ENCODE measurements at regions not wholly inside any gene's neighbourhood (a gene's known extent, or its start where the extent isn't known, plus 50 kb on each side); places are given as distances from the start of the nearest gene placed in this dataset.

DNA sequence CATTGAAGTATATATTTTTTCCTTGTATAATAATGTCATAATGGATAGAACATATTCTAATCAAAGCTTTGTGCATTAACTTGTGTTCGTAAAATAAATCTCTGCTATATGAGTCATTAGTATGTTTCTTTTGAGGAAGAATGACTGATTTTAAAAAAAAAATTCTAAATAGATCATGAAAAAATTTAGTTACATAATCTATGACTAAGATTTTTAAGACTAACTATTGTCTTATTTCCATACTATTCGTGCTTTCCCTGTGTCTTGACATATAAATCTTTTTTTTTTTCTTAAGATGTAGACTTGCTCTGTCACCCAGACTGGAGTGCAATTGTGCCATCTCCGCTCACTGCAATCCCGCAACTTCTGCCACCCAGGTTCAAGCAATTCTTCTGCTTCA is 226.1 kb downstream of the DSEL start:
- Mint-ChIP-seq H3K27ac (no peak overlapping the region), H3K4me1 (no peaks in the 10 kb centered on the region), H3K36me3 (no peaks in the 10 kb centered on the region), H3K27me3 (peaks cover 0 to 4% (median 0%) of the 10 kb centered on the region in 5 donors), H3K4me3 (no peak overlapping the region), H3K9me3 (peaks cover 0 to 8% (median 1%) of the 10 kb centered on the region in 11 donors)
- Histone ChIP-seq H3K36me3 (ENCODE audit: control insufficient read depth in 2 of 3, insufficient read depth in 3 of 3, low read length in 3 of 3) (no peaks in the 10 kb centered on the region), H3K4me1 (ENCODE audit: control insufficient read depth in 2 of 2, insufficient read depth in 2 of 2, low read length in 2 of 2) (no peaks in the 10 kb centered on the region), H3K4me3 (ENCODE audit: low read length) (no peak overlapping the region), H3K27ac (ENCODE audit: low read depth, low read length) (no peak overlapping the region), H3K27me3 (ENCODE audit: control insufficient read depth in 2 of 2, insufficient read depth in 2 of 2, low read length in 2 of 2) (no peaks in the 10 kb centered on the region), H3K9me3 (ENCODE audit: control insufficient read depth in 2 of 3, low read length in 3 of 3) (no peaks in the 10 kb centered on the region)
- ChIA-PET POLR2A (no interaction called here), CTCF (no interaction called here)
- DNase-seq (no peak), ATAC-seq (no peak)
- intact Hi-C loops (cut with micrococcal nuclease) = no loop called here

DNA sequence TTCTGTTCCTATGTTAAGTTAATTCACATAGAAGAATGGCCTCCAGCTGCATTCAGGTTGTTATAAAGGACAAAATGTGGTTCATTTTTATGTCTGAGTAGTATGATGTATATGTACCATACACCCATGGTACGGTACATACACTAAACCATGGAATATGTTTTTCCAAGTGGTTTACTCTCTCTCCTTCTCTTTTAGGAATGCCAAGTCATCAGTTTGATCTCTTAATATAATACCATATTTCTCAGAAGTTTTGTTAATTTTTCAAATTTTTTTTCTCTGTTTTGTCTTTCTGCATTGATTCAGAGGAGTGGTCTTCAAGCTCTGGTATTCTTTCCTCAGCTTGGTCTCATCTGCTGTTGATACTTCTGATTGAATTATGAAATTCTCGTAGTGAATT is 230.9 kb downstream of the DSEL start:
- no peaks in the 10 kb centered on the region for H3K36me3 ChIP-seq (ENCODE audit: control insufficient read depth in 2 of 3, insufficient read depth in 3 of 3, low read length in 3 of 3)
- no peak overlapping the region for H3K27ac Mint-ChIP-seq
- H3K27me3 Mint-ChIP-seq = peaks cover 0 to 5% (median 0%) of the 10 kb centered on the region in 5 donors
- no peak for ATAC-seq
- H3K9me3 Mint-ChIP-seq = no peaks in the 10 kb centered on the region
- H3K4me3 ChIP-seq (ENCODE audit: low read length) = no peak overlapping the region
- no peaks in the 10 kb centered on the region for H3K27me3 ChIP-seq (ENCODE audit: control insufficient read depth in 2 of 2, insufficient read depth in 2 of 2, low read length in 2 of 2)
- CTCF ChIA-PET = interaction anchor here (0.6 kb wide), 1 partner anchor 20 kb away, joined by 3 read pairs; no protein-coding TSS in a partner anchor
- no peaks in the 10 kb centered on the region for H3K9me3 ChIP-seq (ENCODE audit: control insufficient read depth in 2 of 3, low read length in 3 of 3)
- no peak overlapping the region for H3K4me3 Mint-ChIP-seq
- no peaks in the 10 kb centered on the region for H3K4me1 Mint-ChIP-seq
- POLR2A ChIA-PET = no interaction called here
- no peaks in the 10 kb centered on the region for H3K4me1 ChIP-seq (ENCODE audit: control insufficient read depth in 2 of 2, insufficient read depth in 2 of 2, low read length in 2 of 2)
- intact Hi-C loops (cut with micrococcal nuclease) = no loop called here
- no peak for DNase-seq
- H3K27ac ChIP-seq (ENCODE audit: low read depth, low read length) = no peak overlapping the region
- H3K36me3 Mint-ChIP-seq = no peaks in the 10 kb centered on the region

DNA sequence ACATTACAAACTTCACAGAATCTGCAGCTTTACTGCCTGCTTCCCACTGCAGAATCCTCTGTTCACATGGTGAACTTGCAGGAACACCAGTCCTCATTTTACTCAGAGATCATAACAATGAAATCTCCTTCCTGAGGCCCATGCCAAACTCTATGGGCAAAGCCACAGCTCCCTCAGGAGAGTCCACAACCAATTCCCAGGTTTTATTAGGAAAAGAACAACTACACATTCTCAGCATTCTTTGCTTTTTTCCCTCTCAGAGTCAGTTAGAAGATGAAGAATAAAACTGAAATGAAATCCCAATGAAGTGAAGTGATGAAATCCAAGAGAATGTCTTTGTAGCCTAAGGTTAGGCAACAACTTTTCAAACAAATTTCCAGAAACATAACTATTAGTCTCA is 233.7 kb downstream of the DSEL start:
- intact Hi-C loops (cut with micrococcal nuclease) = no loop called here
- Histone ChIP-seq H3K36me3 (ENCODE audit: control insufficient read depth in 2 of 3, insufficient read depth in 3 of 3, low read length in 3 of 3) (no peaks in the 10 kb centered on the region), H3K9me3 (ENCODE audit: control insufficient read depth in 2 of 3, low read length in 3 of 3) (no peaks in the 10 kb centered on the region), H3K4me1 (ENCODE audit: control insufficient read depth in 2 of 2, insufficient read depth in 2 of 2, low read length in 2 of 2) (no peaks in the 10 kb centered on the region), H3K4me3 (ENCODE audit: low read length) (no peak overlapping the region), H3K27me3 (ENCODE audit: control insufficient read depth in 2 of 2, insufficient read depth in 2 of 2, low read length in 2 of 2) (no peaks in the 10 kb centered on the region), H3K27ac (ENCODE audit: low read depth, low read length) (no peak overlapping the region)
- Mint-ChIP-seq H3K36me3 (no peaks in the 10 kb centered on the region), H3K9me3 (no peaks in the 10 kb centered on the region), H3K4me1 (no peaks in the 10 kb centered on the region), H3K4me3 (no peak overlapping the region), H3K27ac (no peak overlapping the region), H3K27me3 (peaks cover 0 to 5% (median 0%) of the 10 kb centered on the region in 5 donors)
- ATAC-seq = no peak
- DNase-seq = no peak
- ChIA-PET POLR2A (no interaction called here), CTCF (no interaction called here)

DNA sequence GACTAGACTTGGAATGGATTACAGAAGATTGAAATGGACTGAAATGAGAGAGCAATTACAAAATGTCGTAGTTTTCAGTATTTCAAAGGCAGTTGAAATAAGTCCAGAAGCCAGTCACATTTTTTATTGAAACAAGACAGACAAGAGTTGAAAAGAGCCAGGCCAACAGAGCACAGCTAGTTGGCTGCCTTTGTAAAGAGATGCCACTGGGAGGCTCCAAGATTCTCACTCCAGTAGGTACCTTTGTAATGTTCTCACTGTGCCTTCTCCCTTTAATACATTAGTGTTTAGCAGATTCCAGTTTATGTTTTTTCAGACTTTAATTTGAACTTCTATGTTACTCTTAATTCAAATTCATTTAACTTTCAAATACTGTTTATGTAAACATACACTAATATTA is 234.8 kb downstream of the DSEL start:
- H3K9me3 ChIP-seq (ENCODE audit: control insufficient read depth in 2 of 3, low read length in 3 of 3) = no peaks in the 10 kb centered on the region
- no peak overlapping the region for H3K4me3 ChIP-seq (ENCODE audit: low read length)
- DNase-seq = no peak
- Mint-ChIP-seq H3K27me3 (peaks cover 0 to 10% (median under 1%) of the 10 kb centered on the region in 5 donors), H3K4me1 (no peaks in the 10 kb centered on the region), H3K27ac (no peak overlapping the region), H3K4me3 (no peak overlapping the region), H3K9me3 (no peaks in the 10 kb centered on the region), H3K36me3 (no peaks in the 10 kb centered on the region)
- no peak overlapping the region for H3K27ac ChIP-seq (ENCODE audit: low read depth, low read length)
- POLR2A ChIA-PET = no interaction called here
- no peak for ATAC-seq
- H3K27me3 ChIP-seq (ENCODE audit: control insufficient read depth in 2 of 2, insufficient read depth in 2 of 2, low read length in 2 of 2) = no peaks in the 10 kb centered on the region
- no peaks in the 10 kb centered on the region for H3K4me1 ChIP-seq (ENCODE audit: control insufficient read depth in 2 of 2, insufficient read depth in 2 of 2, low read length in 2 of 2)
- CTCF ChIA-PET = no interaction called here
- H3K36me3 ChIP-seq (ENCODE audit: control insufficient read depth in 2 of 3, insufficient read depth in 3 of 3, low read length in 3 of 3) = no peaks in the 10 kb centered on the region
- intact Hi-C loops (cut with micrococcal nuclease) = no loop called here

DNA sequence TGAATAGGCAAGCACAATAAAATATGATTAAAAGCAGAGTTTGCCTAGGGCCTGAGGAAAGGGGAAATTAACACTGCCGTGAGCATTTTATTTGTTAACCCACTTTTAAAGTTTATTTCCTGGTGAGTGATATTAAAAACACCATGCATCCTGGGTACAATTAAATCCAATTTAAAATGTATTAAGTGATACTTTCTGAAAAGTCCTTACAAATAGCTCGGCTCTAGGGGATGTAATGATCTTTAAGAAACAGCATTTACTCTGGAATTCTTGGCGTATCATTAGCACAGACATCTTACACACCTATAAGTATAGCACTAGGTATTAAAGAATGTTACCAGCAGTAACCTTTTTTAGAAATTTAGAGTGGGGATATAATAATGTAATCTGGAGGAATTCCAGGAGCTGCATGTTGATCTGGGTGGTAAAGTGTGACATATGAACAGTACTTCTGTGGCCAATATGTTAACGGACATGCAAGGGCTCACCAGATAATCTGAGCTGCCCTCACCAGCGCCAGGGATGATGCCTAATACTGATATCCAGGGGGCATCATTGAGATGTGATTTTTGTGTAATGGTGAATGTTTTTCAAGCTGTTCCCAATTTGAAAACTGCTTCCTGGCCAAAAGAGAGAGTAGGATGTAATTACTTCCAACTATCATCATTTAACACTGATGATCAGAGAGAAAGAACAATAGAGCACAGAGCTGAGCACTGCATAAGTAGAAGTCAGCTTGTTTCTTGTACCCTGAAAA is 235.9 kb downstream of the DSEL start:
- Mint-ChIP-seq H3K4me1 (no peaks in the 10 kb centered on the region), H3K9me3 (no peaks in the 10 kb centered on the region), H3K27ac (no peak overlapping the region), H3K27me3 (peaks cover 0 to 10% (median 0%) of the 10 kb centered on the region in 5 donors), H3K36me3 (no peaks in the 10 kb centered on the region), H3K4me3 (no peak overlapping the region)
- Histone ChIP-seq H3K27me3 (ENCODE audit: control insufficient read depth in 2 of 2, insufficient read depth in 2 of 2, low read length in 2 of 2) (no peaks in the 10 kb centered on the region), H3K4me3 (ENCODE audit: low read length) (no peak overlapping the region), H3K36me3 (ENCODE audit: control insufficient read depth in 2 of 3, insufficient read depth in 3 of 3, low read length in 3 of 3) (no peaks in the 10 kb centered on the region), H3K9me3 (ENCODE audit: control insufficient read depth in 2 of 3, low read length in 3 of 3) (no peaks in the 10 kb centered on the region), H3K27ac (ENCODE audit: low read depth, low read length) (no peak overlapping the region), H3K4me1 (ENCODE audit: control insufficient read depth in 2 of 2, insufficient read depth in 2 of 2, low read length in 2 of 2) (no peaks in the 10 kb centered on the region)
- intact Hi-C loops (cut with micrococcal nuclease) = no loop called here
- ChIA-PET POLR2A (no interaction called here), CTCF (interaction anchor here (1.2 kb wide), 1 partner anchor 14 kb away, joined by 4 read pairs; no protein-coding TSS in a partner anchor)
- no peak for ATAC-seq
- DNase-seq = no peak

DNA sequence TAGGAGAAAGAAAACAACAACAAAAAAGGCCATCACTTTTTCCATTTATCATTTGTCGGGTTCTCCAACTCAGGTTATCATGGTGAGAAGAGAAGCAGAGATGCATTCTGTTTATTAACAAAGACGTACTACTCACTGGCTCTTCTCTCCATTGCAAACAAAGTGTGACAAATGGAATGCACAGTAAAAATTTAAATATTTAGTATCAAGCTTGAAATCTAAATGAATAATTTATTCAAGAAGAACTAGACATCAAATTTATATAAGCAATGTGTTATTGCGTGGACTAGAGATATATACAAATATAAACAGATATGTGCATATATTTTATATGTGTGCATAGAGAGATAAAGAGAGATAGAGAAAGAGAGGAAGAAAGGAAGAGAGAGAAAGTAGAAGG is 236.5 kb downstream of the DSEL start:
- Histone ChIP-seq H3K4me1 (ENCODE audit: control insufficient read depth in 2 of 2, insufficient read depth in 2 of 2, low read length in 2 of 2) (no peaks in the 10 kb centered on the region), H3K27ac (ENCODE audit: low read depth, low read length) (no peak overlapping the region), H3K4me3 (ENCODE audit: low read length) (no peak overlapping the region), H3K9me3 (ENCODE audit: control insufficient read depth in 2 of 3, low read length in 3 of 3) (no peaks in the 10 kb centered on the region), H3K27me3 (ENCODE audit: control insufficient read depth in 2 of 2, insufficient read depth in 2 of 2, low read length in 2 of 2) (no peaks in the 10 kb centered on the region), H3K36me3 (ENCODE audit: control insufficient read depth in 2 of 3, insufficient read depth in 3 of 3, low read length in 3 of 3) (no peaks in the 10 kb centered on the region)
- CTCF ChIA-PET = no interaction called here
- Mint-ChIP-seq H3K27ac (no peak overlapping the region), H3K9me3 (no peaks in the 10 kb centered on the region), H3K36me3 (no peaks in the 10 kb centered on the region), H3K4me3 (no peak overlapping the region), H3K27me3 (peaks cover 0 to 10% (median 0%) of the 10 kb centered on the region in 5 donors), H3K4me1 (no peaks in the 10 kb centered on the region)
- no peak for DNase-seq
- POLR2A ChIA-PET = no interaction called here
- intact Hi-C loops (cut with micrococcal nuclease) = no loop called here
- ATAC-seq = no peak

DNA sequence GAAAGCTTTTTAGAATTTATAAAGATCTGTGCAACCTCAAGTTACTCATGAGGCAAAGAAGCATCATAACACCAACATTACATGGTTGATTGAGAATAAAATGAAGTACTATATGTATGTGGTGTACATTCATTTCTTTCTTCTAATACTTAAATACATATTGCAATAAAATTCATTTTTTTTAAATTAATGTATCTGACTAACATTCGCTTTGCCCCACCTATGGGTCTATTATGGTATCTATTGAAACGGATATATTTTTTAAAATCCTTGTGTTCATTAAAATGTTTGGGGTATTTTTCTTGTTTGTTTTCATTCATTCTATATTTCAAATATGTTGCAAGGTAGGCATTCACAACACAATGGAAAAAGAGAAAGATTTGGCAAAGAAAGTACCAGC is 237.5 kb downstream of the DSEL start:
- H3K27me3 Mint-ChIP-seq = peaks cover 0 to 10% (median 0%) of the 10 kb centered on the region in 5 donors
- H3K4me1 Mint-ChIP-seq = no peaks in the 10 kb centered on the region
- Histone ChIP-seq H3K4me1 (ENCODE audit: control insufficient read depth in 2 of 2, insufficient read depth in 2 of 2, low read length in 2 of 2) (no peaks in the 10 kb centered on the region), H3K9me3 (ENCODE audit: control insufficient read depth in 2 of 3, low read length in 3 of 3) (no peaks in the 10 kb centered on the region), H3K27ac (ENCODE audit: low read depth, low read length) (no peak overlapping the region), H3K4me3 (ENCODE audit: low read length) (no peak overlapping the region), H3K36me3 (ENCODE audit: control insufficient read depth in 2 of 3, insufficient read depth in 3 of 3, low read length in 3 of 3) (no peaks in the 10 kb centered on the region), H3K27me3 (ENCODE audit: control insufficient read depth in 2 of 2, insufficient read depth in 2 of 2, low read length in 2 of 2) (no peaks in the 10 kb centered on the region)
- DNase-seq (no peak), ATAC-seq (no peak)
- ChIA-PET CTCF (no interaction called here), POLR2A (no interaction called here)
- no peak overlapping the region for H3K4me3 Mint-ChIP-seq
- no peaks in the 10 kb centered on the region for H3K36me3 Mint-ChIP-seq
- H3K9me3 Mint-ChIP-seq = no peaks in the 10 kb centered on the region
- intact Hi-C loops (cut with micrococcal nuclease) = no loop called here
- H3K27ac Mint-ChIP-seq = no peak overlapping the region
